CD14-positive monocyte (primary cell): ENCODE measurements at regions not wholly inside any gene's neighbourhood (a gene's known extent, or its start where the extent isn't known, plus 50 kb on each side); places are given as distances from the start of the nearest gene placed in this dataset.

ENCODE experiments used
- DNase-seq, 3 donors: peaks; one replicate each; pipeline ENCODE4 v3.0.0-alpha.2; 2011 to 2022
- H2AFZ ChIP-seq: 2 replicates; pipeline ENCODE4 v1.6.0; 2012; ENCODE audit warnings: mild to moderate bottlenecking, low read depth, low read length, inconsistent platforms; ENCODE audit not compliant: insufficient read depth, poor library complexity, severe bottlenecking
- H3K27ac ChIP-seq, 2 donors: 1 replicate in 1 of 2; 2 replicates in 1 of 2; pipeline ENCODE4 v1.5.1; 2012 to 2013; ENCODE audit warnings: low read length in 2 of 2, control low read depth in 1 of 2, inconsistent platforms in 1 of 2, low read depth in 1 of 2, mild to moderate bottlenecking in 1 of 2
- H3K27me3 ChIP-seq, 2 donors: one replicate each; pipeline versions ENCODE4 v1.6.0 to v1.6.1; 2011 to 2013; ENCODE audit warnings: low read length in 2 of 2; ENCODE audit not compliant: control insufficient read depth in 2 of 2, insufficient read depth in 2 of 2
- H3K36me3 ChIP-seq, 2 donors: replicated peaks in 1 of 2; 1 replicate in 1 of 2; 2 replicates in 1 of 2; pipeline versions ENCODE4 v1.5.1 to v1.6.1; 2012 to 2013; ENCODE audit warnings: low read length in 2 of 2, control low read depth in 1 of 2, inconsistent platforms in 1 of 2, mild to moderate bottlenecking in 1 of 2; ENCODE audit not compliant: insufficient read depth in 2 of 2, control insufficient read depth in 1 of 2
- H3K4me1 ChIP-seq, 2 donors: 1 replicate in 1 of 2; 2 replicates in 1 of 2; pipeline versions ENCODE4 v1.5.1 to v1.6.1; 2012 to 2013; ENCODE audit warnings: low read length in 2 of 2, control low read depth in 1 of 2, inconsistent platforms in 1 of 2, mild to moderate bottlenecking in 1 of 2, moderate library complexity in 1 of 2; ENCODE audit not compliant: insufficient read depth in 2 of 2, control insufficient read depth in 1 of 2
- H3K4me2 ChIP-seq: replicated peaks from 2 replicates; pipeline ENCODE3; 2012; ENCODE audit warnings: low read length, moderate library complexity, mild to moderate bottlenecking; ENCODE audit not compliant: poor library complexity, severe bottlenecking; ENCODE audit errors: extremely low read depth
- H3K4me3 ChIP-seq, 3 experiments: fragments of 200-600 bp in 1 of 3; sonication (generic) in 1 of 3; replicated peaks in 1 of 3; 1 replicate in 2 of 3; 2 replicates in 1 of 3; pipeline ENCODE4 v1.5.1; 2011 to 2013; ENCODE audit warnings: low read length in 3 of 3, mild to moderate bottlenecking in 3 of 3, control low read depth in 2 of 3, low read depth in 2 of 3, inconsistent platforms in 1 of 3, moderate library complexity in 1 of 3
- H3K79me2 ChIP-seq: 2 replicates; pipeline ENCODE4 v1.6.0; 2012; ENCODE audit warnings: mild to moderate bottlenecking, control low read depth, inconsistent platforms, low read length, moderate library complexity; ENCODE audit not compliant: insufficient read depth
- H3K9ac ChIP-seq: 2 replicates; pipeline ENCODE4 v1.6.0; 2017; ENCODE audit warnings: low read length, mild to moderate bottlenecking; ENCODE audit not compliant: insufficient read depth, poor library complexity, severe bottlenecking
- H3K9me3 ChIP-seq, 2 donors: replicated peaks in 1 of 2; 1 replicate in 1 of 2; 2 replicates in 1 of 2; pipeline versions ENCODE4 v1.5.1 to v1.6.1; 2012 to 2013; ENCODE audit warnings: low read length in 2 of 2, control low read depth in 1 of 2; ENCODE audit not compliant: control insufficient read depth in 1 of 2, insufficient read depth in 1 of 2
- H4K20me1 ChIP-seq: 2 replicates; pipeline ENCODE4 v1.6.0; 2012; ENCODE audit warnings: mild to moderate bottlenecking, low read length, control low read depth, moderate library complexity; ENCODE audit not compliant: insufficient read depth
- H3K27ac Mint-ChIP-seq, 7 donors: one replicate each; pipeline ENCODE4 v1.8.0; 2020; ENCODE audit warnings: mild to moderate bottlenecking in 7 of 7, mixed read lengths in 7 of 7, moderate library complexity in 6 of 7, inconsistent platforms in 2 of 7
- H3K27me3 Mint-ChIP-seq, 3 donors: one replicate each; pipeline ENCODE4 v1.8.0; 2021 to 2022; ENCODE audit warnings: low read depth in 3 of 3, mild to moderate bottlenecking in 3 of 3, mixed read lengths in 3 of 3, moderate library complexity in 3 of 3, inconsistent platforms in 1 of 3
- H3K36me3 Mint-ChIP-seq, 2 donors: one replicate each; pipeline ENCODE4 v1.8.0; 2020; ENCODE audit warnings: mixed read lengths in 2 of 2, inconsistent platforms in 1 of 2, mild to moderate bottlenecking in 1 of 2
- H3K4me1 Mint-ChIP-seq: one replicate; pipeline ENCODE4 v1.8.0; 2020; ENCODE audit warnings: mild to moderate bottlenecking, mixed read lengths
- H3K4me3 Mint-ChIP-seq, 2 donors: one replicate each; pipeline ENCODE4 v1.8.0; 2020; ENCODE audit warnings: mild to moderate bottlenecking in 2 of 2, mixed read lengths in 2 of 2, moderate library complexity in 1 of 2
- H3K9me3 Mint-ChIP-seq, 7 donors: one replicate each; pipeline ENCODE4 v1.8.0; 2020 to 2022; ENCODE audit warnings: mixed read lengths in 7 of 7, mild to moderate bottlenecking in 6 of 7, moderate library complexity in 6 of 7, inconsistent platforms in 2 of 7
- CTCF ChIP-seq: fragments of 200-600 bp; IDR thresholded peaks from one replicate; pipeline ENCODE4 v1.8.0; 2022; ENCODE audit warnings: antibody characterized with exemption, mild to moderate bottlenecking
- whole genome bisulfite sequencing: methylation state at CpG from one replicate; pipeline ENCODE4 v1.1.5; 2013; ENCODE audit warnings: missing lambda C conversion rate; ENCODE audit not compliant: insufficient coverage; 5-methylcytosine and 5-hydroxymethylcytosine counted together
- intact Hi-C, 2 donors: fragments of 100-400 bp; cut with micrococcal nuclease; formaldehyde crosslinking; loops; one replicate each; pipeline versions ENCODE4 v1.15.0 to v1.15.1; 2023

- H3K4me1 Mint-ChIP-seq: peaks cover 9% of the 10 kb centered on the region
- Histone ChIP-seq H3K4me2 (no peak overlapping the region), H3K9ac (no peak overlapping the region), H3K4me3 (no peak overlapping the region), H4K20me1 (no peaks in the 10 kb centered on the region), H3K79me2 (no peaks in the 10 kb centered on the region), H3K27me3 (no peaks in the 10 kb centered on the region), H3K4me1 (no peaks in the 10 kb centered on the region), H3K36me3 (no peaks in the 10 kb centered on the region), H3K9me3 (no peaks in the 10 kb centered on the region), H3K27ac (no peak overlapping the region), H2AFZ (no peak overlapping the region)
- no peak overlapping the region for H3K4me3 Mint-ChIP-seq
- no peak for TF ChIP-seq CTCF
- H3K27ac Mint-ChIP-seq: no peak overlapping the region
- no peaks in the 10 kb centered on the region for H3K36me3 Mint-ChIP-seq
- peaks cover 0 to 3% (median 0%) of the 10 kb centered on the region in 7 donors for H3K9me3 Mint-ChIP-seq
- intact Hi-C loops: no loop called here
- peaks cover 0 to 4% (median 2%) of the 10 kb centered on the region in 3 donors for H3K27me3 Mint-ChIP-seq
- no peak for DNase-seq
Measured at GRCh38 chr1:58874342-58874741, 90.5 kb upstream of the JUN start.

GRCh38 chr1:58874757-58875755, 91.2 kb upstream of the JUN start:
- Mint-ChIP-seq H3K9me3 (peaks cover 0 to 3% (median 0%) of the 10 kb centered on the region in 7 donors), H3K4me3 (no peak overlapping the region), H3K27me3 (peaks cover 0 to 4% (median 2%) of the 10 kb centered on the region in 3 donors), H3K36me3 (no peaks in the 10 kb centered on the region), H3K27ac (no peak overlapping the region), H3K4me1 (peaks cover 15% of the 10 kb centered on the region)
- Histone ChIP-seq H3K4me1 (no peaks in the 10 kb centered on the region), H3K27me3 (no peaks in the 10 kb centered on the region), H4K20me1 (no peaks in the 10 kb centered on the region), H3K79me2 (no peaks in the 10 kb centered on the region), H3K9ac (no peak overlapping the region), H3K4me2 (no peak overlapping the region), H3K36me3 (no peaks in the 10 kb centered on the region), H3K9me3 (no peaks in the 10 kb centered on the region), H2AFZ (no peak overlapping the region), H3K27ac (no peak overlapping the region), H3K4me3 (no peak overlapping the region)
- no peak for TF ChIP-seq CTCF
- intact Hi-C loops: no loop called here
- no peak for DNase-seq
- 87% methylated on average over 4 of the region's 12 CpGs for WGBS
